GM18505 (cell line): ENCODE measurements at regions not wholly inside any gene's neighbourhood (a gene's known extent, or its start where the extent isn't known, plus 50 kb on each side); places are given as distances from the start of the nearest gene placed in this dataset.
"Not testable (repeated sequence)": the region's sequence is repeated elsewhere in the genome, so short reads cannot be mapped to it uniquely, and the experiment has no call there.

ENCODE experiments used
- ATAC-seq: cut with Tn5 transposase; IDR thresholded peaks from one replicate; pipeline ENCODE4 v1.9.1; 2021; ENCODE audit not compliant: unreplicated experiment
- POLR2A ChIP-seq: IDR thresholded peaks from 4 replicates; pipeline ENCODE4 v1.6.1; 2011; ENCODE audit warnings: borderline replicate concordance; ENCODE audit not compliant: insufficient read depth, insufficient read length; ENCODE audit errors: extremely low read depth

GRCh38 chr1:185404291-185404690 is 87.2 kb upstream of the IVNS1ABP start:
- no peak for ATAC-seq
- no peak for TF ChIP-seq POLR2A

DNA sequence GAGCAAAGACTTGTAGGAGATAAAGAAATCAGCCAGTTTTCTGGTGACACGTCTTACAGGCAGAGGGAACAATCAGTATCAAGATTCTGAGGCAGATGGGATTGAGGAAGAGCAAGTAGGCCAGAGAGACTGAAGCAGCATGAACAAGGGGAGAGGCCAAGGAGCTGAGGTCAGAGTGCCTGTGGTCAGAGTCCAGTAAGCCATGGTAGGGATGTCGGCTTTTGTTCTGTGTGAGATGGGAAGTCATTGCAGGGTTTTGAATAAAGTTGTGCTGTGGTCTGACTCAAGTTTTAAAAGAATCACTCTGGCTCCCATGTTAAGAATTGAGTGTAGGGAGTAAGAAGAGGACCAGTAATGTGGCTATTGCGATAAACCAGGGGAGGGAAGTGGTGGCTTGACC is 85.9 kb upstream of the IVNS1ABP start:
- no peak for TF ChIP-seq POLR2A
- no peak for ATAC-seq

DNA sequence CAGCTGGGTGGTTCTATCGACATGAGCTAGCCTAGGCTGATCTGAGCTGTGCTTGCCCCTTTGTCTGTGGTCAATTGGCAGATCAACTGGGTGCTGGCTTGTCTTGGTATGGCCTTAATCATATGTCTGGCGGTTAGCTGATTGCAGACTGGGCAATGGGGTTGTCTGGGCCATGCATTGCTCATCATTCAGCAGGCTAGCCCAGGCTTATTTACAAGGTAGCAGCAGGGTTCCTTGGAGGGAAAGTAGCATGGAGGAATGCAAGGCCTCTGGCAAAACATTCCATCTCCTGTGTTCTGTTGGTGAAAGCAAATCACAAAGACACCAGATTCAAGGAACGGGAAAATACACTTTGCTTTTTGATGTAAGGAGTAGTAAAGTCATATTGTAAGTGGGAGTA is 84.0 kb upstream of the IVNS1ABP start:
- TF ChIP-seq POLR2A: no peak
- ATAC-seq: no peak

- no peak for ATAC-seq
- no peak for TF ChIP-seq POLR2A
These were observed 83.0 kb upstream of the IVNS1ABP start for GRCh38 chr1:185400052-185400451.

GRCh38 chr1:185398599-185398998 is 81.6 kb upstream of the IVNS1ABP start:
- no peak for TF ChIP-seq POLR2A
- ATAC-seq: peak; percentile 73

DNA sequence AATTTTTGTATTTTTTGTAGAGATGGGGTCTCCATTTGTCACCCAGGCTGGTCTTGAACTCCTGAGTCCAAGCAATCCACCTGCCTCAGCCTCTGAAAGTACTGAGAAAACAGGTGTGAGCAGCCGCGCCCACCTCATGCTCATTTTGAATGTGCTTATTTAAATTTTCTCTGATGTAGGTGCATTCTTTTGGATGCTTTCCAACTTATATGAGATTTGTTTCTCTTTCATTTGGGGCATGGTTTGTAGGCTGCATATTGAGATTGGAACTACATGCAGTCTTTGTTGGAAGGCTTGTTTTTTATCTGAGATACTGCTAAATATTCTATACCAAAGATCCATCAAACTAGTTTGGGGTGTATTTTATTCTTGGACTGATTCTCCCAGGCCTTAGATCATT is 81.0 kb upstream of the IVNS1ABP start:
- TF ChIP-seq POLR2A: no peak
- ATAC-seq: no peak

- ATAC-seq: no peak
These were observed 80.1 kb upstream of the IVNS1ABP start for GRCh38 chr1:185397183-185397582.

GRCh38 chr1:185396126-185396525 is 79.1 kb upstream of the IVNS1ABP start:
- TF ChIP-seq POLR2A: no peak
- no peak for ATAC-seq

More at GRCh38 chr1:185397183-185397582, 80.1 kb upstream of the IVNS1ABP start:
- TF ChIP-seq POLR2A: no peak

- ATAC-seq: no peak
These were observed 76.8 kb upstream of the IVNS1ABP start for GRCh38 chr1:185393815-185394214.

GRCh38 chr1:185393205-185393604 is 76.2 kb upstream of the IVNS1ABP start:
- ATAC-seq: no peak
- TF ChIP-seq POLR2A: no peak

More at GRCh38 chr1:185393815-185394214, 76.8 kb upstream of the IVNS1ABP start:
- TF ChIP-seq POLR2A: no peak

DNA sequence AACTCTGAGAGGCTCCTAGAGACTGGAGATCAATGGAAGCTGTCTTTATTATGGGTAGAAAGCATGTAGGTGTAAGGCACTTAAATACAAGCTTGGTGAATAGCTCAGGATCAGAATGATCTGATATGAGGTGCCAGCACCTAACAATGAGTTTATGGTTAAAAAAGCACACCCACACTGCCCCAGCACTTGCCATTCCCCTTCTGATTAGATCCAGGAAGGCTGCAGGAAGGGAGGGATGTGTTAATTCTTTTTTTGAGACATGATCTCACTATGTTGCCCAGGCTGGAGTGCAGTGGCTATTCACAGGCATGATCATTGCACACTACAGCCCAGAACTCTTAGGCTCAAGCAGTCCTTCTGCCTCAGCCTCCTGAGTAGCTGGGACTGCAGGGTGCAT is 71.8 kb upstream of the IVNS1ABP start:
- no peak for ATAC-seq
- TF ChIP-seq POLR2A: no peak

- no peak for TF ChIP-seq POLR2A
- no peak for ATAC-seq
These were observed 71.3 kb upstream of the IVNS1ABP start for GRCh38 chr1:185388346-185388745.

DNA sequence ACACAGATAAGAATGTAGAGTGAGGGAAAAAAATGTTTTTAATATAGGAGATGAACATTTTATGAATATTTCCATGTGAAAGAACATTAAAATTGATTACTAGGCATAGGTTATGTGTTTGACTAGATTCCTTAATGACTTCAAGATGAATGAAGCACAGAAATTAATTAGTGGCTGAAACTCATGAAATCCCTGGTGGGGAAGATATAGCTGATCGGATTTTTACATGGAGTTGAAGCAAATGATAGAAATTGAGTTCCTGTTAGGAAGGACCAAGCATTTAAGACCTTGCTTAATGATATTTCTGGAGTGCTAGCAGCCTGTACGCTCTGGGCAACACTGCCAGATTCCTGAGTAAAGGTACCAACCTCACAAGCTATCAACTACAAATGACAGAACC is 68.9 kb upstream of the IVNS1ABP start:
- no peak for TF ChIP-seq POLR2A
- no peak for ATAC-seq

DNA sequence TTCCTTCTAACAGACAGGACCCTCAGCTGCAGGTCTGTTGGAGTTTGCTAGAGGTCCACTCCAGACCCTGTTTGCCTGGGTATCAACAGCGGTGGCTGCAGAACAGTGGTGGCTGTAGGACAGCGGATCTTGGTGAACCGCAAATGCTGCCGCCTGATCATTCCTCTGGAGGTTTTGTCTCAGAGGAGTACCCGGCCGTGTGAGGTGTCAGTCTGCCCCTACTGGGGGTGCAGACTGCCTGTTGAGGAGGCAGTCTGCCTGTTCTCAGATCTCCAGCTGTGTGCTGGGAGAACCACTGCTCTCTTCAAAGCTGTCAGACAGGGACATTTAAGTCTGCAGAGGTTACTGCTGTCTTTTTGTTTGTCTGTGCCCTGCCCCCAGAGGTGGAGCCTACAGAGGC is 66.8 kb upstream of the IVNS1ABP start:
- not testable (repeated sequence) for ATAC-seq

DNA sequence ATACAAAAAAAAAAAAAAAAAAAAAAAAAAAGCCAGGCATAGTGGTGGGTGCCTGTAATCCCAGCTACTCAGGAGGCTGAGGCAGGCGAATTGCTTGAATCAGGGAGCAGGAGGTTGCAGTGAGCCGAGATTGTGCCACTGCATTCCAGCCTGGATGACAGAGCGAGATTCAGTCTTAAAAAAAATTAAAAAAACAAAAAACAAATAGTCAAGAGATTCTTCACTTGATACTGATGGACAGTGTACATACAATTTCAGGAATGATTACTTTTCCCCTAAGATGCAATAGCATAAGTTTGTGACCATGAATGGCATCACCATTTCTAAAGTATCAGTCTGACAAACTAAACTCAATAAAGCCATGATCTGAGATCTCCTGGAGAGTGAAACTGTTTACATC is 60.8 kb upstream of the IVNS1ABP start:
- TF ChIP-seq POLR2A: no peak
- ATAC-seq: no peak
